Endothelial cell of umbilical vein (primary cell): ENCODE measurements at regions not wholly inside any gene's neighbourhood (a gene's known extent, or its start where the extent isn't known, plus 50 kb on each side); places are given as distances from the start of the nearest gene placed in this dataset.

Experiments
- MYC ChIP-seq: IDR thresholded peaks from one replicate; pipeline ENCODE4 v1.6.1; 2011; ENCODE audit warnings: mild to moderate bottlenecking, low read depth, low read length
- POLR2A ChIP-seq: IDR thresholded peaks from 2 replicates; pipeline ENCODE4 v1.6.1; 2012; ENCODE audit warnings: low read depth, mild to moderate bottlenecking, control low read depth, low read length
- POLR2AphosphoS5 ChIP-seq: IDR thresholded peaks from 2 replicates; pipeline ENCODE4 v1.6.1; 2012; ENCODE audit warnings: low read depth, mild to moderate bottlenecking, control low read depth, low read length, moderate library complexity; ENCODE audit not compliant: insufficient read depth
- TF ChIP-seq, protein P1 (sequence below), 2 donors: IDR thresholded peaks; 1 replicate in 1 of 2; 2 replicates in 1 of 2; pipeline ENCODE4 v1.5.1; 2011; ENCODE audit warnings: low read length in 2 of 2, mild to moderate bottlenecking in 2 of 2, moderate library complexity in 2 of 2, control low read depth in 1 of 2, inconsistent platforms in 1 of 2, low read depth in 1 of 2; ENCODE audit not compliant: insufficient read depth in 1 of 2; ENCODE audit errors: extremely low read depth in 1 of 2

DNA sequence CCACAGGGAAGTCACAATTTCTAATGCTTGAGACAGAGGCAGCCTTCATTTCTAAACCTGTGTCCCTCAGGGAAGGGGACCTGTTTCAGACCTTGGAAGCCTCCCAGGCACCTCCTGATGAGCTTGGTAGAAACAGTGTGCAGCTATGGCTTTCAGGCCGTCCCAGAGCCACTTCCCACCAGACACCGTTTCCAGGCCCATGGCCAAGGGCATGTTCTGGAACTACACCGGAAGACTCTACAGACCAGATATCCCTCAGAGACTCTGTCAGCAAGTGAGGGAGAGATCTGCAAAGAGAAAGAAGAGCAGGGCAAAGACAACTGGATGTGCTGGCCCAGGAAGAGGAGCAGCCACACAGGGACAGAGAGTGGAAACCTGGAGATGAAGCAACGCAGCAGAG, 82.2 kb upstream of the HSPA9 start:
- TF ChIP-seq, protein P1, sequence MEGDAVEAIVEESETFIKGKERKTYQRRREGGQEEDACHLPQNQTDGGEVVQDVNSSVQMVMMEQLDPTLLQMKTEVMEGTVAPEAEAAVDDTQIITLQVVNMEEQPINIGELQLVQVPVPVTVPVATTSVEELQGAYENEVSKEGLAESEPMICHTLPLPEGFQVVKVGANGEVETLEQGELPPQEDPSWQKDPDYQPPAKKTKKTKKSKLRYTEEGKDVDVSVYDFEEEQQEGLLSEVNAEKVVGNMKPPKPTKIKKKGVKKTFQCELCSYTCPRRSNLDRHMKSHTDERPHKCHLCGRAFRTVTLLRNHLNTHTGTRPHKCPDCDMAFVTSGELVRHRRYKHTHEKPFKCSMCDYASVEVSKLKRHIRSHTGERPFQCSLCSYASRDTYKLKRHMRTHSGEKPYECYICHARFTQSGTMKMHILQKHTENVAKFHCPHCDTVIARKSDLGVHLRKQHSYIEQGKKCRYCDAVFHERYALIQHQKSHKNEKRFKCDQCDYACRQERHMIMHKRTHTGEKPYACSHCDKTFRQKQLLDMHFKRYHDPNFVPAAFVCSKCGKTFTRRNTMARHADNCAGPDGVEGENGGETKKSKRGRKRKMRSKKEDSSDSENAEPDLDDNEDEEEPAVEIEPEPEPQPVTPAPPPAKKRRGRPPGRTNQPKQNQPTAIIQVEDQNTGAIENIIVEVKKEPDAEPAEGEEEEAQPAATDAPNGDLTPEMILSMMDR (IDR thresholded peaks at IDR 0.05; ENCODE audit: extremely low read depth in 1 of 2, insufficient read depth in 1 of 2, low read depth in 1 of 2, low read length in 2 of 2): no peak
- TF ChIP-seq MYC (no peak), POLR2A (no peak), POLR2AphosphoS5 (no peak)
